H1 (cell line): ENCODE measurements at regions not wholly inside any gene's neighbourhood (a gene's known extent, or its start where the extent isn't known, plus 50 kb on each side); places are given as distances from the start of the nearest gene placed in this dataset.

Source experiments
- EZH2 ChIP-seq: fragments of 200-600 bp; sonication (generic); IDR thresholded peaks from 2 replicates; pipeline ENCODE4 v1.7.1; 2012; ENCODE audit warnings: low read depth, mild to moderate bottlenecking, moderate library complexity, low read length, inconsistent platforms; ENCODE audit not compliant: severe bottlenecking
- MAFK ChIP-seq: IDR thresholded peaks from 2 replicates; pipeline ENCODE4 v1.6.1; 2012; ENCODE audit warnings: low read depth, mild to moderate bottlenecking, improper control_type of control experiment, low read length
- SAP30 ChIP-seq: fragments of 300-600 bp; sonication (generic); IDR thresholded peaks from 2 replicates; pipeline ENCODE4 v1.7.1; 2012; ENCODE audit warnings: low read length, moderate library complexity, mild to moderate bottlenecking, inconsistent platforms; ENCODE audit not compliant: insufficient read depth, insufficient replicate concordance
- SIN3A ChIP-seq, 2 experiments: IDR thresholded peaks in 1 of 2; conservative IDR thresholded peaks in 1 of 2; 2 replicates each; pipeline ENCODE4 v1.6.1; 2011 to 2012; ENCODE audit warnings: low read length in 2 of 2, improper control_type of control experiment in 1 of 2, low read depth in 1 of 2, mild to moderate bottlenecking in 1 of 2
- SRF ChIP-seq: IDR thresholded peaks from 2 replicates; pipeline ENCODE4 v1.6.1; 2011; ENCODE audit warnings: mild to moderate bottlenecking, low read depth, low read length, moderate library complexity
- SUZ12 ChIP-seq: fragments of 200-600 bp; sonication (generic); IDR thresholded peaks from 2 replicates; pipeline ENCODE4 v1.6.1; 2012; ENCODE audit warnings: mild to moderate bottlenecking, inconsistent platforms, low read length, moderate library complexity, mixed read lengths
- TAF7 ChIP-seq: optimal IDR thresholded peaks from 2 replicates; pipeline ENCODE3; 2011; ENCODE audit warnings: low read depth, mild to moderate bottlenecking, inconsistent platforms, low read length, moderate library complexity, borderline replicate concordance
- TCF12 ChIP-seq: IDR thresholded peaks from 2 replicates; pipeline ENCODE4 v1.6.1; 2011; ENCODE audit warnings: low read depth, mild to moderate bottlenecking, low read length
- TF ChIP-seq, protein P1 (sequence below): fragments of 300-600 bp; sonication (generic); IDR thresholded peaks from 2 replicates; pipeline ENCODE4 v1.7.1; 2012; ENCODE audit warnings: low read length, moderate library complexity, mild to moderate bottlenecking, inconsistent platforms; ENCODE audit not compliant: insufficient replicate concordance
- TF ChIP-seq, protein P2 (sequence below): IDR thresholded peaks from 2 replicates; pipeline ENCODE4 v1.6.1; 2012; ENCODE audit warnings: inconsistent platforms

DNA sequence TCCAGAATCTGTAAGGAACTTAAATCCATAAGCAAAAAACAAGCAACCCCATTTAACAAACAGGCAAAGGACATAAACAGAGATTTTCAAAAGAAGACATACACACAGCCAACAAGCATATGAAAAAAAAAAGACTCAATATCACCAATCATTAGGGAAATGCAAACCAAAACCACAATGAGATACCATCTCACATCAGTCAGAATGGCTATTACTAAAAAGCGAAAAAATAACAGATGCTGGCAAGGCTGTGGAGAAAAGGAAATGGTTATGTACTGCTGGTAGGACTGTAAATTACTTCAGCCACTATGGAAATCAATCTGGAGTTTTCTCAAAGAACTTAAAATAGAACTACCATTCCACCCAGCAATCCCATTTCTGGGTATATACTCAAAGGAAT is 156.8 kb upstream of the RADX start (continued):
- TF ChIP-seq, protein P1, sequence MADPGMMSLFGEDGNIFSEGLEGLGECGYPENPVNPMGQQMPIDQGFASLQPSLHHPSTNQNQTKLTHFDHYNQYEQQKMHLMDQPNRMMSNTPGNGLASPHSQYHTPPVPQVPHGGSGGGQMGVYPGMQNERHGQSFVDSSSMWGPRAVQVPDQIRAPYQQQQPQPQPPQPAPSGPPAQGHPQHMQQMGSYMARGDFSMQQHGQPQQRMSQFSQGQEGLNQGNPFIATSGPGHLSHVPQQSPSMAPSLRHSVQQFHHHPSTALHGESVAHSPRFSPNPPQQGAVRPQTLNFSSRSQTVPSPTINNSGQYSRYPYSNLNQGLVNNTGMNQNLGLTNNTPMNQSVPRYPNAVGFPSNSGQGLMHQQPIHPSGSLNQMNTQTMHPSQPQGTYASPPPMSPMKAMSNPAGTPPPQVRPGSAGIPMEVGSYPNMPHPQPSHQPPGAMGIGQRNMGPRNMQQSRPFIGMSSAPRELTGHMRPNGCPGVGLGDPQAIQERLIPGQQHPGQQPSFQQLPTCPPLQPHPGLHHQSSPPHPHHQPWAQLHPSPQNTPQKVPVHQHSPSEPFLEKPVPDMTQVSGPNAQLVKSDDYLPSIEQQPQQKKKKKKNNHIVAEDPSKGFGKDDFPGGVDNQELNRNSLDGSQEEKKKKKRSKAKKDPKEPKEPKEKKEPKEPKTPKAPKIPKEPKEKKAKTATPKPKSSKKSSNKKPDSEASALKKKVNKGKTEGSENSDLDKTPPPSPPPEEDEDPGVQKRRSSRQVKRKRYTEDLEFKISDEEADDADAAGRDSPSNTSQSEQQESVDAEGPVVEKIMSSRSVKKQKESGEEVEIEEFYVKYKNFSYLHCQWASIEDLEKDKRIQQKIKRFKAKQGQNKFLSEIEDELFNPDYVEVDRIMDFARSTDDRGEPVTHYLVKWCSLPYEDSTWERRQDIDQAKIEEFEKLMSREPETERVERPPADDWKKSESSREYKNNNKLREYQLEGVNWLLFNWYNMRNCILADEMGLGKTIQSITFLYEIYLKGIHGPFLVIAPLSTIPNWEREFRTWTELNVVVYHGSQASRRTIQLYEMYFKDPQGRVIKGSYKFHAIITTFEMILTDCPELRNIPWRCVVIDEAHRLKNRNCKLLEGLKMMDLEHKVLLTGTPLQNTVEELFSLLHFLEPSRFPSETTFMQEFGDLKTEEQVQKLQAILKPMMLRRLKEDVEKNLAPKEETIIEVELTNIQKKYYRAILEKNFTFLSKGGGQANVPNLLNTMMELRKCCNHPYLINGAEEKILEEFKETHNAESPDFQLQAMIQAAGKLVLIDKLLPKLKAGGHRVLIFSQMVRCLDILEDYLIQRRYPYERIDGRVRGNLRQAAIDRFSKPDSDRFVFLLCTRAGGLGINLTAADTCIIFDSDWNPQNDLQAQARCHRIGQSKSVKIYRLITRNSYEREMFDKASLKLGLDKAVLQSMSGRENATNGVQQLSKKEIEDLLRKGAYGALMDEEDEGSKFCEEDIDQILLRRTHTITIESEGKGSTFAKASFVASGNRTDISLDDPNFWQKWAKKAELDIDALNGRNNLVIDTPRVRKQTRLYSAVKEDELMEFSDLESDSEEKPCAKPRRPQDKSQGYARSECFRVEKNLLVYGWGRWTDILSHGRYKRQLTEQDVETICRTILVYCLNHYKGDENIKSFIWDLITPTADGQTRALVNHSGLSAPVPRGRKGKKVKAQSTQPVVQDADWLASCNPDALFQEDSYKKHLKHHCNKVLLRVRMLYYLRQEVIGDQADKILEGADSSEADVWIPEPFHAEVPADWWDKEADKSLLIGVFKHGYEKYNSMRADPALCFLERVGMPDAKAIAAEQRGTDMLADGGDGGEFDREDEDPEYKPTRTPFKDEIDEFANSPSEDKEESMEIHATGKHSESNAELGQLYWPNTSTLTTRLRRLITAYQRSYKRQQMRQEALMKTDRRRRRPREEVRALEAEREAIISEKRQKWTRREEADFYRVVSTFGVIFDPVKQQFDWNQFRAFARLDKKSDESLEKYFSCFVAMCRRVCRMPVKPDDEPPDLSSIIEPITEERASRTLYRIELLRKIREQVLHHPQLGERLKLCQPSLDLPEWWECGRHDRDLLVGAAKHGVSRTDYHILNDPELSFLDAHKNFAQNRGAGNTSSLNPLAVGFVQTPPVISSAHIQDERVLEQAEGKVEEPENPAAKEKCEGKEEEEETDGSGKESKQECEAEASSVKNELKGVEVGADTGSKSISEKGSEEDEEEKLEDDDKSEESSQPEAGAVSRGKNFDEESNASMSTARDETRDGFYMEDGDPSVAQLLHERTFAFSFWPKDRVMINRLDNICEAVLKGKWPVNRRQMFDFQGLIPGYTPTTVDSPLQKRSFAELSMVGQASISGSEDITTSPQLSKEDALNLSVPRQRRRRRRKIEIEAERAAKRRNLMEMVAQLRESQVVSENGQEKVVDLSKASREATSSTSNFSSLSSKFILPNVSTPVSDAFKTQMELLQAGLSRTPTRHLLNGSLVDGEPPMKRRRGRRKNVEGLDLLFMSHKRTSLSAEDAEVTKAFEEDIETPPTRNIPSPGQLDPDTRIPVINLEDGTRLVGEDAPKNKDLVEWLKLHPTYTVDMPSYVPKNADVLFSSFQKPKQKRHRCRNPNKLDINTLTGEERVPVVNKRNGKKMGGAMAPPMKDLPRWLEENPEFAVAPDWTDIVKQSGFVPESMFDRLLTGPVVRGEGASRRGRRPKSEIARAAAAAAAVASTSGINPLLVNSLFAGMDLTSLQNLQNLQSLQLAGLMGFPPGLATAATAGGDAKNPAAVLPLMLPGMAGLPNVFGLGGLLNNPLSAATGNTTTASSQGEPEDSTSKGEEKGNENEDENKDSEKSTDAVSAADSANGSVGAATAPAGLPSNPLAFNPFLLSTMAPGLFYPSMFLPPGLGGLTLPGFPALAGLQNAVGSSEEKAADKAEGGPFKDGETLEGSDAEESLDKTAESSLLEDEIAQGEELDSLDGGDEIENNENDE, result no peak
- no peak for TF ChIP-seq SIN3A (conservative IDR thresholded peaks at IDR 0.05 in 1 of 2, IDR thresholded peaks at IDR 0.05 in 1 of 2; ENCODE audit: low read depth in 1 of 2, low read length in 2 of 2)
- TF ChIP-seq, protein P2, sequence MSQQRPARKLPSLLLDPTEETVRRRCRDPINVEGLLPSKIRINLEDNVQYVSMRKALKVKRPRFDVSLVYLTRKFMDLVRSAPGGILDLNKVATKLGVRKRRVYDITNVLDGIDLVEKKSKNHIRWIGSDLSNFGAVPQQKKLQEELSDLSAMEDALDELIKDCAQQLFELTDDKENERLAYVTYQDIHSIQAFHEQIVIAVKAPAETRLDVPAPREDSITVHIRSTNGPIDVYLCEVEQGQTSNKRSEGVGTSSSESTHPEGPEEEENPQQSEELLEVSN, result no peak
- TF ChIP-seq SAP30, result no peak
- no peak for TF ChIP-seq SRF
- TF ChIP-seq TAF7, result no peak
- no peak for TF ChIP-seq EZH2
- TF ChIP-seq MAFK, result no peak
- no peak for TF ChIP-seq SUZ12
- no peak for TF ChIP-seq TCF12
- TF ChIP-seq, all 59 proteins: peak for 0
